Astrocyte of the hippocampus (primary cell): ENCODE measurements at regions not wholly inside any gene's neighbourhood (a gene's known extent, or its start where the extent isn't known, plus 50 kb on each side); places are given as distances from the start of the nearest gene placed in this dataset.

Experiments
- DNase-seq: peaks from one replicate; pipeline ENCODE4 v3.0.0; 2011; ENCODE audit warnings: low read depth, low spot score

DNA sequence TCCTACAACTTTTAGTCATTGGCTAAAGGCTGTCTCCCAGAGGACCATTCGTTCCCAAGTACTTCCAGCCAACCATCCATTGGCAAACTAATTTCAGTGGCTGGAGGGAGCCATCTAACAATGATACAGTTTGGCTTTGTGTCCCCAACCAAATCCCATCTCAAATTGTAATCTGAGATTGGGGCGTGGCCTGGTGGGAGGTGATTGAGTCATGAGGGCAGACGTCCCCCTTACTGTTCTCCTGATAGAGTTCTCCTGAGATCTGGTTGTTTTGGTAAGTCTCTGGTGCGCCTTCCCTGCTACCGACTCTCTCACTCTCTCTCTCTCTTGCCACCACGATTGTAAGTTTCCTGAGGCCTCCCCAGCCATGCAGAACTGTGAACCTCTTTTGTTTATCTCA, 99.7 kb upstream of the FUT8 start:
- no peak for DNase-seq

GRCh38 chr14:65318636-65319506, 93.7 kb upstream of the FUT8 start:
- DNase-seq, result no peak

DNA sequence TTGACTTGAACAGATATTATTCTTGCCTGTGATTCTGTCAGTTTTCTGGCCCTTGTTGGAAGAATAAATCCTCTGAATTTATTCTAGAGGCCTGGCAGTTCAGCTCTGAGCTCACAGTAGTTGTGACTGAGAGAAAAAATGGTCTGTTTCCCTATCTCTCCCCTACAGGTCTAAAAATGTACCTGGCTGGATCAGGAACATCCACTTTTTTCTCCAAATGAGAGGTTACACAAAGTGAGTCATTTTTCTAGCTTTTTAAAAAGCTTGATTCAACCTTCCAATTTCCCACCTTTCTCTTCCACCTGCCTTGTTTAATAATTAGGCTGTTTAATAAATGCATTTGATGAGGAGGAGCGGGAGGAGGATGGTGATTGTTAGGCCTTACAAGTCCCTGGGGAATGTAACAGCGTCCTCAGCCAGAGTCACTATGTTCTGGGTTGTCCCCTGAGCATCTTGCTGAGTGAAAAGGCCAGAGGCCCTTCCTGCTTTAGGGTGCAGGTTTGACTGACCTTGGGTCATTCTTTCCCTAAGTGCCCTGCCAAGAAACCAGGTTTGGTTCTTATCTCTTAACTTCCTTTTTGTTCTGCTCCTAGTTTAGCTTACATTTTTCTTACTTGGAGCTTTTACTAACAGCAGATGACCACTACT, 91.7 kb upstream of the FUT8 start:
- no peak for DNase-seq

- DNase-seq, result no peak
Measured at GRCh38 chr14:65321370-65321875, 91.1 kb upstream of the FUT8 start.

DNA sequence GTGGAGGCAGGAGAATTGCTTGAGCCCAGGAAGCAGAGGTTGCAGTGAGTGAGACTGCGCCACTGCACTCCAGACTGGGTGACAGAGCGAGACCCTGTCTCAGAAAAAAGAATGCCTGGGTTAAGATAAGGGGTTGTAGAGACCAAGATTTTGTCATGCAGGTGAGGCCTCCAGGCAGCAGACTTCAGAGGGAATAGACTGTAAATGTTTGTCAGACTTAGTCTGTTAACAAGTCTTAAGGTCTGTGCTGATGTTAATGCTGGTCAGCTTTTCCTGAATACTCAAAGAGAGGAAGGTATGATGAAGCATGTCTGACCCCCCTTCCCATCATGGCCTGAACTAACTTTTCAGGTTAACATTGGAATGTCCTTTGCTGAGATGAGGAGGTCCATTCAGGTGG, 83.0 kb upstream of the FUT8 start:
- no peak for DNase-seq

GRCh38 chr14:65329911-65330310, 82.6 kb upstream of the FUT8 start:
- no peak for DNase-seq

DNA sequence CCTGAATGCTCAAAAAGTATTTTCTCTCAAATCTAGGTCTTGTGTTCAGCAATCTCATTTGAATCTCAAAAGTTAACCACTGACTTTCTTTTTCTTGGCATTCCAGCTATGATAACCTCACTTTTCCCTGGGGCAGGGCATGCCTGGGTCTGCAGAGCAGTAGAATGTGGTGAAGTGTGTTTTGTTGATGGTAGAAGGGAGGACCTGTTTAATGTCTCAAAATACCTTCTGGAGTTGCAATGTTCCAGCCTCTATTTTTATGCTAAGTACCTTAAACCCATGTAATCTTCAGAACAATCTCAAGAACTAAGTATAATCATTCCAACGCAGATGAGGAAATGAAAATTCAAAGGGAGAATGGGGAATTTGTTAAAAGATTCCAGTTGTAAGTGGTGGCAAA, 82.1 kb upstream of the FUT8 start:
- peak; percentile 64 for DNase-seq

- DNase-seq, result no peak
Measured at GRCh38 chr14:65331652-65332051, 80.9 kb upstream of the FUT8 start.

GRCh38 chr14:65332141-65332871, 80.2 kb upstream of the FUT8 start:
- DNase-seq, result no peak

DNA sequence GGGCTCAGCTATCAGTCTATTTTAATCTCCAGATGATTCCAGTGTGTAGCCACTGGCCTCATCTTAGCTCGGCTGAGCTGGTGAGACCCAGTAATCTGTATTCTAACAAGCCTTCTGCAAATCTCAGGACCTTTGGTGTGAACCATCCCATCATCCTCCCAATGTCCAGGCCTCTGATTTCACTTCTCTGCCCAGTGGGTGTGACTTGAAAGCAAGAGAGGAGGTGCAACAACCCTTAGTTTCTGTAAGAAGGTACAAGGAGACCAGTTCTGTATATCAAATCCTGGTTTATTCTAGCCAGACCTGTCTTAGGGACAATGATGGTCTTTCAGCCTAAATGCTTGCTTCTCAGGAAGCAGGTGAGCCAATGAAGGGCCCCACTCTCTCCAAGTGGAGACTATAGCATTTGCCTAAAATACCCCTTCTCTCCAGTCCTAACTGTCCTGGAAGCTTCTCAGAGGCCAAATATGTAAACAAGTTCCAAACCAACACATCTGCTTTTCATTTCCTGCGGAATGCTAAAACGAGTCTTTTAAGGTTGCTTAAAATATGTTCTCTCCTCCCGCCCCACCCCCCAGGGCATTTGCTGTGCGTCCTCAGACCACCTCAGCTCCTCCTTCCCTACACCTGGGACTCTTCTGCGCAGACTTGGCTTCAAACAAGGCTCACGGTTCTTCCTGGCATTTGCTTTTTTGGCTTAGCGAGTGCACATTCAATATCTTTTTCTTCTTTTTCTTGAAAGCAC, 78.4 kb upstream of the FUT8 start:
- DNase-seq, result peak; percentile 10

DNA sequence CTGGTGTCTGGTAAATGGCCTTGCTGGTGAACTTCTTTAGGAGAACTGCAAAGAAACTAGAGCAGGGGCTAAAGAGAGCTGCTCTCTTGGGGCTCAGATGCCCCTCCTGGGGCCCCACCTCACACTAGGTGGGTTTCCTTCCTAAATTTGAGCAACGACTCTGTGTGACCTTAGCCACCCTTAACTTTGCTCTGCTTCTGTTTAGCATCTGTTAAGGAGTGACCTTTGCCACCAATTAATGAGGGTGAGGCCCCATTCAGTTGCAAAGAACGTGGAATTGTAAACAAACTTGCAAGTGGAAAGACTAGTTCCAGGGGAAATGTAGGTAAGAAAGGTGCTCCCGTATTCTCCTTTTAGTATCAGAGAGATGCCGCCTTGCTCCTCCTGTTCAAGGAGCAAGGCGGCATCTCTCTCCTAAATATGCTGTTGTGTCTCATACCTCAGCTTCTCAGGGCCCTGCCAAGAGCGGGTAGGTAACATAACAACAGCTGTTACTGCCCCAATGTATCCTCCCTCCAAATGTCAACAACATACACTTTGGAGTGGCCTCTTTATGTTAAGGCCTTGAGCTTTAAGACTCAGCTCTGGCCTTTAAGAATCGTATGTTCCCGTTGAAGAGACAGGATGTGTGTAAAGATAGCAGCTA, 77.6 kb upstream of the FUT8 start:
- no peak for DNase-seq

DNA sequence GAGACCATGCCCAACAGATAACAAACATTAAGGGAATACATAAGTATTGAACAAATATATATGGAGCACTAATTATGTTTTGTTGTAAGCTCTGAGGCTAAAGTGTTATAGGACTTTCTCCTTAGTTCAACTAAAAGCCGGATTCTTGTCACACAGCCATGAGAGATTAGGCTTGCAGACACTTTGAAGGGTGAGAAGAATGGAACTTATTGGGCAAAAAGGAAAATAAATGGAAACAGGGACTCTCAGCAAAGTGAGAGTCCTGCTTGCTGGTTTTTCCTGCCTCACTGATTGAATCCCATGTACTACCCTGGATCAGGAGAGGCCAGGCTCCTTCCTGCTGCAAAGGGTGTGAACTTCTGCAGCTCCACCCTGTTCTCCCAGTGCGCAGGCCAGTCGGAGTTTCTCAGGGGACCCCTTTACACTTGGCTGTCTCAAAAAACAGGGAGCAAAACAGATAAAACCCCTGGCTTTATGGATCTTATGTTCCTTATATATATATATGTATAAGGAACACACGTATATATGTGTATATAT, 77.1 kb upstream of the FUT8 start:
- no peak for DNase-seq

DNA sequence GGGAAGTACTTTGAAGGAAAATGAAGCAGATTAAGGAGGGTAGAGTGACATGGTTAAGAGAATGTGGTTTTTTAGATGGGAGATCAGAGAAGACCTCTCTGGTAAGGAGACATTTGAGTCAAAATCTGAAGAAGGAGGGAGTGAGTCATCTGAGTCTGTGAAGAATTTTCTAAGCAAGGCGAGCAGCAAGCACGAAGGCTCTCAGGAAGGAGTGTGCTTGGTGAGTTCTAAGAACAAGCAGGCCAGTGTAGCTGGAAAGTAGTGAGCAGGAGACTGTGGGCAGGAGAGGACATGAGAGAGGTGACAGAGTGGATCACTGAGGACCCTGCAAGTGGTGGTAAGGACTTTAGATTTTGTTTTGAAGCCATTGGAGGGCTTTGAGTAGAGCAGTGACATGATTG, 76.3 kb upstream of the FUT8 start:
- DNase-seq, result peak; percentile 54

DNA sequence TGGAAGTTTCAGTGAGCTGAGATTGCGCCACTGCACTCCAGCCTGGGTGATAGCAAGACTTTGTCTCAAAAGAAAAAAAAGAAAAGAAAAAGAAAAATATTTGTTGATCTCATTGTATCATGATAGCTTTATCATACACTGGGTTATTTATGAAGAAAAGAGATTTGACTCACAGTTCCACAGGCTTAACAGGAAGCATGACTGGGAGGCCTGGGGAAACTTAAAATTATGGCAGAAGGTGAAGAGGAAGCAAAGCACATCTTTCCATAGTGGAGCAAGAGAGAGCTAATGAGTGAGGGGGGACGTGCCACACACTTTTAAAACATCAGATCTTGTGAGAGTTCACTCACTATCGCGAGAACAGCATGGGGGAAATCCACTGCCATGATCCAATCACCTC, 72.7 kb upstream of the FUT8 start:
- no peak for DNase-seq

DNA sequence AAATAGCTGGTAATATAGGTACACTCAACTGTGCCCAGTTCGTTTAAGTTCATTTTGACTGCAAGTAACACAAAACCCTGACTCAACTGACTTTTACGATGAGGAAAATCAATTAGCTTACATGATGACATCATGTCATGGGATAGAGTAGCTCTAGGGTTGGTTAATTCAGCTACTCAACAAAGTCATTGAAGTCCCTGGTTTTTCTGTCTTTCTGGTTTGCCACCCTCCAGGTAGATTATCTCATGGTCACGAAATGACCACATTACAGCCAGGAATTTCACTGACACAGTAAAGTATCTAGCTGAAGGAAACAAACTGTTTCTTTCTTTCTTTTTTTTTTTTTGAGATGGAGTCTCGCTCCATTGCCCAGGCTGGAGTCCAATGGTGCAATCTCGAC, 68.5 kb upstream of the FUT8 start:
- DNase-seq, result no peak

DNA sequence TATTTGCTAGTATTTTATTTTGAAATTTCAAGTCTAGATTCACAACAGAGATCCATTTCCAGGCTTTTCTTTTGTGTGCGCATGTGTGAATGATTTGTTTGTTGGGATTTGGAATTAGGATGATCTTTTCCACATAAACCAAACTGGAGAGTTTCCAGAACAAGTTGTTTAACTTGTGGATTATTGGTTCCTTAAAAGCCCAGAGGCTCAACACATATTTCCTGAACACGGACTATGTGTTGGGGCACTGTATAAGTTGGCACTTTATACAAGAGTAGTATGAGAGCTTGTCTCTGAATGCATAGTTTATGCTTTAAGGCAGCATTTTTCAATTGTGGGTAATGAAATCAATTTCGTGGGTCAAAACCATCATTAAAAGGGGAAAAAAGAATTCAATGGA, 67.3 kb upstream of the FUT8 start:
- DNase-seq, result no peak

DNA sequence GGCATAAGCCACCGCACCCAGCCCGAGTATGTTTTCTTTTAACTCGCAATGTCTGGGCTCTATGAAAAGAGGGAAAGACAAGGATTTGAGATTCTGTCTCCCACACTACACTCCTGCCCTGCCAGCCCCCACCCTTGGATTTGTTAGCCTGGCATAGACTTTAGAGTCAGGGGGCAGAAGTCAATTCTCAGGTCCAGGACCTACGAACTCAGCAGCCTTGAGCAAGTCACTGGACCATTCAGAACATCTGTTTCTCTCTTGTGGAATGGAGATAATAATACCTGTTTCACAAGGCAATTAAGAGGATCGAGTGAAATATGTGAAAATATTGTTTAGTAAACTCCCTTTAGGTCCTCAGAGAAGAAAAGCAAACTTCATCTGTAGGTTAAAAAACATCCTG, 66.1 kb upstream of the FUT8 start:
- DNase-seq, result no peak

DNA sequence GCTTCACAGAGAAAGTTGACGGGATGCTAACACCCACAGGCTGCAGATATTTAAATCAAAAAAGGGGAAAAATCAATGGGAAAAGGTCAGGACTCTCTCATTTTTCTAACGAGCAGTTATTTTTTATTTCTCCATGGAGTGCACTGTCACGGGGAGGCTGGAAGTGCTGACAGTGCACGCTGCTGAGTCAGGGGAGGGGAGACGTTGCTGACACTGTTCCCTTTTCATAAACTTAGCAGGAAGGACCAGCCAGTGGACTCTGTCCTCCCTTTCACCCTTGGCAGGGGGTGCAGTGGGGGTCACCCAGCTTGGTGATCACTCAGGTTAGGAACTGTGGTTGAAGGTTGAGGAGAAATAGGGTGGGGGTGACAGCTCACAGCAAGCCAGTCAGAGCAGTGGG, 65.6 kb upstream of the FUT8 start:
- DNase-seq, result no peak

GRCh38 chr14:65348137-65348536, 64.4 kb upstream of the FUT8 start:
- DNase-seq, result no peak

- no peak for DNase-seq
Measured at GRCh38 chr14:65349100-65349499, 63.4 kb upstream of the FUT8 start.
